ENCODE measurements at regions not wholly inside any gene's neighbourhood (a gene's known extent, or its start where the extent isn't known, plus 50 kb on each side); places are given as distances from the start of the nearest gene placed in this dataset.
"Not testable (repeated sequence)": the region's sequence is repeated elsewhere in the genome, so short reads cannot be mapped to it uniquely, and the experiment has no call there.

GRCh38 chr20:12455148-12455547 lies 537.5 kb downstream of the BTBD3 start:
- DNase-seq, result no peak

- no peak for DNase-seq
Measured at GRCh38 chr20:12458241-12458640, 540.5 kb downstream of the BTBD3 start.

GRCh38 chr20:12464036-12464435 lies 544.7 kb upstream of the SPTLC3 start:
- no peak for DNase-seq

GRCh38 chr20:12466915-12467314 lies 541.9 kb upstream of the SPTLC3 start:
- DNase-seq, result no peak

GRCh38 chr20:12467758-12468157 lies 541.0 kb upstream of the SPTLC3 start:
- no peak for DNase-seq

- DNase-seq, result no peak
Measured at GRCh38 chr20:12482661-12483060, 526.1 kb upstream of the SPTLC3 start.

- no peak for DNase-seq
Measured at GRCh38 chr20:12502443-12502842, 506.3 kb upstream of the SPTLC3 start.

- DNase-seq, result no peak
Measured at GRCh38 chr20:12504779-12505178, 504.0 kb upstream of the SPTLC3 start.

- no peak for DNase-seq
Measured at GRCh38 chr20:12511499-12511898, 497.3 kb upstream of the SPTLC3 start.

GRCh38 chr20:12512755-12513154 lies 496.0 kb upstream of the SPTLC3 start:
- no peak for DNase-seq

- no peak for DNase-seq
Measured at GRCh38 chr20:12528104-12528503, 480.7 kb upstream of the SPTLC3 start.

GRCh38 chr20:12528591-12529041 lies 480.2 kb upstream of the SPTLC3 start:
- DNase-seq, result no peak

- DNase-seq, result no peak
Measured at GRCh38 chr20:12531626-12532025, 477.1 kb upstream of the SPTLC3 start.

- DNase-seq, result no peak
Measured at GRCh38 chr20:12535316-12535715, 473.5 kb upstream of the SPTLC3 start.

- no peak for DNase-seq
Measured at GRCh38 chr20:12535770-12536169, 473.0 kb upstream of the SPTLC3 start.

- DNase-seq, result no peak
Measured at GRCh38 chr20:12554426-12554825, 454.3 kb upstream of the SPTLC3 start.

- no peak for DNase-seq
Measured at GRCh38 chr20:12555369-12555768, 453.4 kb upstream of the SPTLC3 start.

GRCh38 chr20:12555849-12556248 lies 452.9 kb upstream of the SPTLC3 start:
- DNase-seq, result not testable (repeated sequence)

- no peak for DNase-seq
Measured at GRCh38 chr20:12557224-12557623, 451.5 kb upstream of the SPTLC3 start.

GRCh38 chr20:12564979-12565378 lies 443.8 kb upstream of the SPTLC3 start:
- DNase-seq, result no peak

- DNase-seq, result no peak
Measured at GRCh38 chr20:12566596-12566995, 442.2 kb upstream of the SPTLC3 start.

GRCh38 chr20:12570371-12570770 lies 438.4 kb upstream of the SPTLC3 start:
- DNase-seq, result no peak

GRCh38 chr20:12573442-12573841 lies 435.3 kb upstream of the SPTLC3 start:
- DNase-seq, result no peak

- DNase-seq, result peak; percentile 66
Measured at GRCh38 chr20:12575352-12576095, 433.2 kb upstream of the SPTLC3 start.
